ENCODE measurements at regions not wholly inside any gene's neighbourhood (a gene's known extent, or its start where the extent isn't known, plus 50 kb on each side); places are given as distances from the start of the nearest gene placed in this dataset.

GRCh38 chr16:73172973-73173709 lies 125.2 kb upstream of the ZFHX3 start:
- peaks cover 23% of the 10 kb centered on the region for H3K4me1 ChIP-seq (ENCODE audit: control insufficient read depth, insufficient read depth, low read length)
- 51 to 60% methylated on average over 17 to 18 of the region's 18 CpGs for WGBS, 2 experiments
- no peaks in the 10 kb centered on the region for H3K27me3 ChIP-seq (ENCODE audit: control insufficient read depth, insufficient read depth, low read length, poor library complexity, severe bottlenecking)
- H3K36me3 ChIP-seq (ENCODE audit: control insufficient read depth, insufficient read depth, low read length), result no peaks in the 10 kb centered on the region
- no peak overlapping the region for H3K4me3 ChIP-seq (ENCODE audit: insufficient read depth, low read depth, low read length)
- no peaks in the 10 kb centered on the region for H3K9me3 ChIP-seq (ENCODE audit: control insufficient read depth, low read length)
- peak overlapping the region; percentile 12 for H3K27ac ChIP-seq (ENCODE audit: insufficient read depth, low read depth, low read length, poor library complexity, severe bottlenecking)

GRCh38 chr16:73172241-73172972 lies 124.5 kb upstream of the ZFHX3 start:
- 62 to 63% methylated on average over 23 of the region's 23 CpGs for WGBS, 2 experiments
- Histone ChIP-seq H3K4me1 (ENCODE audit: control insufficient read depth, insufficient read depth, low read length) (peaks cover 23% of the 10 kb centered on the region), H3K36me3 (ENCODE audit: control insufficient read depth, insufficient read depth, low read length) (no peaks in the 10 kb centered on the region), H3K4me3 (ENCODE audit: insufficient read depth, low read depth, low read length) (no peak overlapping the region), H3K9me3 (ENCODE audit: control insufficient read depth, low read length) (no peaks in the 10 kb centered on the region), H3K27me3 (ENCODE audit: control insufficient read depth, insufficient read depth, low read length, poor library complexity, severe bottlenecking) (no peaks in the 10 kb centered on the region), H3K27ac (ENCODE audit: insufficient read depth, low read depth, low read length, poor library complexity, severe bottlenecking) (no peak overlapping the region)

- Histone ChIP-seq H3K4me3 (ENCODE audit: insufficient read depth, low read depth, low read length) (no peak overlapping the region), H3K27ac (ENCODE audit: insufficient read depth, low read depth, low read length, poor library complexity, severe bottlenecking) (no peak overlapping the region), H3K27me3 (ENCODE audit: control insufficient read depth, insufficient read depth, low read length, poor library complexity, severe bottlenecking) (no peaks in the 10 kb centered on the region), H3K36me3 (ENCODE audit: control insufficient read depth, insufficient read depth, low read length) (no peaks in the 10 kb centered on the region), H3K9me3 (ENCODE audit: control insufficient read depth, low read length) (no peaks in the 10 kb centered on the region), H3K4me1 (ENCODE audit: control insufficient read depth, insufficient read depth, low read length) (peaks cover 23% of the 10 kb centered on the region)
- 84 to 86% methylated on average over 9 of the region's 9 CpGs for WGBS, 2 experiments
Observed at GRCh38 chr16:73171901-73172240, 123.9 kb upstream of the ZFHX3 start.

- 66% methylated on average over 9 of the region's 9 CpGs for WGBS, 2 experiments
- Histone ChIP-seq H3K27me3 (ENCODE audit: control insufficient read depth, insufficient read depth, low read length, poor library complexity, severe bottlenecking) (no peaks in the 10 kb centered on the region), H3K4me3 (ENCODE audit: insufficient read depth, low read depth, low read length) (no peak overlapping the region), H3K4me1 (ENCODE audit: control insufficient read depth, insufficient read depth, low read length) (peaks cover 23% of the 10 kb centered on the region), H3K36me3 (ENCODE audit: control insufficient read depth, insufficient read depth, low read length) (no peaks in the 10 kb centered on the region), H3K27ac (ENCODE audit: insufficient read depth, low read depth, low read length, poor library complexity, severe bottlenecking) (no peak overlapping the region), H3K9me3 (ENCODE audit: control insufficient read depth, low read length) (no peaks in the 10 kb centered on the region)
Observed at GRCh38 chr16:73171380-73171779, 123.5 kb upstream of the ZFHX3 start.

GRCh38 chr16:73170612-73171038 lies 122.7 kb upstream of the ZFHX3 start:
- 88 to 91% methylated on average over 10 of the region's 10 CpGs for WGBS, 2 experiments
- Histone ChIP-seq H3K9me3 (ENCODE audit: control insufficient read depth, low read length) (no peaks in the 10 kb centered on the region), H3K27me3 (ENCODE audit: control insufficient read depth, insufficient read depth, low read length, poor library complexity, severe bottlenecking) (no peaks in the 10 kb centered on the region), H3K27ac (ENCODE audit: insufficient read depth, low read depth, low read length, poor library complexity, severe bottlenecking) (no peak overlapping the region), H3K4me1 (ENCODE audit: control insufficient read depth, insufficient read depth, low read length) (peaks cover 23% of the 10 kb centered on the region), H3K4me3 (ENCODE audit: insufficient read depth, low read depth, low read length) (no peak overlapping the region), H3K36me3 (ENCODE audit: control insufficient read depth, insufficient read depth, low read length) (no peaks in the 10 kb centered on the region)

GRCh38 chr16:73166947-73167550 lies 119.1 kb upstream of the ZFHX3 start:
- Histone ChIP-seq H3K36me3 (ENCODE audit: control insufficient read depth, insufficient read depth, low read length) (no peaks in the 10 kb centered on the region), H3K27ac (ENCODE audit: insufficient read depth, low read depth, low read length, poor library complexity, severe bottlenecking) (no peak overlapping the region), H3K9me3 (ENCODE audit: control insufficient read depth, low read length) (no peaks in the 10 kb centered on the region), H3K4me3 (ENCODE audit: insufficient read depth, low read depth, low read length) (no peak overlapping the region), H3K27me3 (ENCODE audit: control insufficient read depth, insufficient read depth, low read length, poor library complexity, severe bottlenecking) (no peaks in the 10 kb centered on the region), H3K4me1 (ENCODE audit: control insufficient read depth, insufficient read depth, low read length) (peaks cover 4% of the 10 kb centered on the region)
- WGBS, 2 experiments, result 87 to 92% methylated on average over 2 to 3 of the region's 3 CpGs

- 62 to 63% methylated on average over 5 of the region's 5 CpGs for WGBS, 2 experiments
Observed at GRCh38 chr16:73166441-73166851, 118.5 kb upstream of the ZFHX3 start.

GRCh38 chr16:73163238-73163815 lies 115.4 kb upstream of the ZFHX3 start:
- H3K4me1 ChIP-seq (ENCODE audit: control insufficient read depth, insufficient read depth, low read length), result no peaks in the 10 kb centered on the region
- H3K9me3 ChIP-seq (ENCODE audit: control insufficient read depth, low read length), result no peaks in the 10 kb centered on the region
- H3K36me3 ChIP-seq (ENCODE audit: control insufficient read depth, insufficient read depth, low read length), result no peaks in the 10 kb centered on the region
- WGBS, 2 experiments, result 86 to 88% methylated on average over 5 of the region's 5 CpGs
- H3K27ac ChIP-seq (ENCODE audit: insufficient read depth, low read depth, low read length, poor library complexity, severe bottlenecking), result no peak overlapping the region
- no peak overlapping the region for H3K4me3 ChIP-seq (ENCODE audit: insufficient read depth, low read depth, low read length)
- H3K27me3 ChIP-seq (ENCODE audit: control insufficient read depth, insufficient read depth, low read length, poor library complexity, severe bottlenecking), result no peaks in the 10 kb centered on the region

More at GRCh38 chr16:73166441-73166851, 118.5 kb upstream of the ZFHX3 start:
- no peak overlapping the region for H3K4me3 ChIP-seq (ENCODE audit: insufficient read depth, low read depth, low read length)
- H3K9me3 ChIP-seq (ENCODE audit: control insufficient read depth, low read length), result no peaks in the 10 kb centered on the region
- H3K4me1 ChIP-seq (ENCODE audit: control insufficient read depth, insufficient read depth, low read length), result peaks cover 3% of the 10 kb centered on the region
- no peaks in the 10 kb centered on the region for H3K27me3 ChIP-seq (ENCODE audit: control insufficient read depth, insufficient read depth, low read length, poor library complexity, severe bottlenecking)
- H3K36me3 ChIP-seq (ENCODE audit: control insufficient read depth, insufficient read depth, low read length), result no peaks in the 10 kb centered on the region
- H3K27ac ChIP-seq (ENCODE audit: insufficient read depth, low read depth, low read length, poor library complexity, severe bottlenecking), result no peak overlapping the region

GRCh38 chr16:73161977-73162376 lies 114.0 kb upstream of the ZFHX3 start:
- 84 to 87% methylated on average over 4 of the region's 4 CpGs for WGBS, 2 experiments
- Histone ChIP-seq H3K27ac (ENCODE audit: insufficient read depth, low read depth, low read length, poor library complexity, severe bottlenecking) (no peak overlapping the region), H3K27me3 (ENCODE audit: control insufficient read depth, insufficient read depth, low read length, poor library complexity, severe bottlenecking) (no peaks in the 10 kb centered on the region), H3K36me3 (ENCODE audit: control insufficient read depth, insufficient read depth, low read length) (no peaks in the 10 kb centered on the region), H3K4me1 (ENCODE audit: control insufficient read depth, insufficient read depth, low read length) (no peaks in the 10 kb centered on the region), H3K4me3 (ENCODE audit: insufficient read depth, low read depth, low read length) (no peak overlapping the region), H3K9me3 (ENCODE audit: control insufficient read depth, low read length) (no peaks in the 10 kb centered on the region)

- Histone ChIP-seq H3K4me3 (ENCODE audit: insufficient read depth, low read depth, low read length) (no peak overlapping the region), H3K27me3 (ENCODE audit: control insufficient read depth, insufficient read depth, low read length, poor library complexity, severe bottlenecking) (no peaks in the 10 kb centered on the region), H3K36me3 (ENCODE audit: control insufficient read depth, insufficient read depth, low read length) (no peaks in the 10 kb centered on the region), H3K27ac (ENCODE audit: insufficient read depth, low read depth, low read length, poor library complexity, severe bottlenecking) (no peak overlapping the region), H3K9me3 (ENCODE audit: control insufficient read depth, low read length) (no peaks in the 10 kb centered on the region), H3K4me1 (ENCODE audit: control insufficient read depth, insufficient read depth, low read length) (no peaks in the 10 kb centered on the region)
- 93 to 94% methylated on average over 5 of the region's 5 CpGs for WGBS, 2 experiments
Observed at GRCh38 chr16:73159296-73159695, 111.4 kb upstream of the ZFHX3 start.

All from ectodermal cell (in vitro differentiated cells).